ENCODE measurements at regions not wholly inside any gene's neighbourhood (a gene's known extent, or its start where the extent isn't known, plus 50 kb on each side); places are given as distances from the start of the nearest gene placed in this dataset.

- dilution Hi-C loops (cut with MboI; ENCODE audit: extremely low pct_ligation_motif_present, low sequenced_read_pairs), result no loop called here
- DNase-seq (ENCODE audit: low read depth, low spot score), result peak; percentile 85
Measured at GRCh38 chr9:91056917-91057316, 255.3 kb downstream of the SYK start.

GRCh38 chr9:91059713-91060112 lies 258.1 kb downstream of the SYK start:
- H3K4me1 ChIP-seq (ENCODE audit: control insufficient read depth, extremely low read depth, insufficient read depth, low read length), result peaks cover 48% of the 10 kb centered on the region
- no peaks in the 10 kb centered on the region for H3K36me3 ChIP-seq (ENCODE audit: control insufficient read depth in 2 of 2, extremely low read depth in 1 of 2, insufficient read depth in 2 of 2, low read length in 2 of 2)
- H3K79me2 ChIP-seq (ENCODE audit: control insufficient read depth, insufficient read depth, low read length), result no peaks in the 10 kb centered on the region
- FAIRE-seq (no peak), DNase-seq (ENCODE audit: low read depth, low spot score) (peak; percentile 48)
- H3K4me3 ChIP-seq (replicated peaks in 1 of 3; ENCODE audit: insufficient read depth in 1 of 3, low read depth in 1 of 3, low read length in 3 of 3), result no peak overlapping the region
- no peaks in the 10 kb centered on the region for H3K9me1 ChIP-seq (replicated peaks; ENCODE audit: control insufficient read depth, extremely low read depth, insufficient read depth, low read length)
- ChIA-PET CTCF (interaction anchor here (0.6 to 1.9 kb wide), 3 partner anchors 12 to 31 kb away, joined by 3 to 4 read pairs (median 3); no protein-coding TSS in a partner anchor), POLR2A (no interaction called here)
- H3K27me3 ChIP-seq (ENCODE audit: control insufficient read depth in 2 of 2, insufficient read depth in 2 of 2, low read length in 2 of 2), result no peaks in the 10 kb centered on the region
- peak overlapping the region; percentile 5 for H3K9ac ChIP-seq (replicated peaks; ENCODE audit: extremely low read depth, insufficient read depth, low read length)
- TF ChIP-seq JUN (IDR thresholded peaks at IDR 0.05; ENCODE audit: borderline replicate concordance, insufficient read depth, insufficient read length, low read depth) (no peak), POLR2A (IDR thresholded peaks at IDR 0.05; ENCODE audit: low read depth, low read length) (no peak), MAX (IDR thresholded peaks at IDR 0.05; ENCODE audit: insufficient read depth, insufficient read length) (no peak)
- no peaks in the 10 kb centered on the region for H4K20me1 ChIP-seq (replicated peaks; ENCODE audit: control insufficient read depth, extremely low read depth, insufficient read depth, low read length)
- H3K27ac ChIP-seq (ENCODE audit: insufficient read depth, low read depth, low read length), result peak overlapping the region; percentile 68
- H3K9me3 ChIP-seq (replicated peaks; ENCODE audit: control insufficient read depth, insufficient read depth, low read length), result no peaks in the 10 kb centered on the region
- dilution Hi-C loops (cut with MboI; ENCODE audit: extremely low pct_ligation_motif_present, low sequenced_read_pairs) (no loop called here), intact Hi-C loops (cut with micrococcal nuclease) (loop anchor here (1.0 to 5.0 kb wide), 8 partner anchors 22 to 363 kb away; partner anchors contain the start of gene NFIL3)
- no TSS peak for BruUV-seq (replicated peaks)
- H3K4me2 ChIP-seq (ENCODE audit: insufficient read depth, low read length), result peak overlapping the region; percentile 40
- peak overlapping the region; percentile 2 for H2AFZ ChIP-seq (ENCODE audit: low read depth, low read length)

More at GRCh38 chr9:91056917-91057316, 255.3 kb downstream of the SYK start:
- TF ChIP-seq FOS (IDR thresholded peaks at IDR 0.05; ENCODE audit: borderline replicate concordance, insufficient read depth, low read length), result peak; percentile 89
- TF ChIP-seq POLR2AphosphoS5 (IDR thresholded peaks at IDR 0.05; ENCODE audit: insufficient read depth, low read depth, low read length), result no peak
- peak; percentile 80 for TF ChIP-seq JUN (IDR thresholded peaks at IDR 0.05; ENCODE audit: borderline replicate concordance, insufficient read depth, insufficient read length, low read depth)
- Histone ChIP-seq H3K27me3 (ENCODE audit: control insufficient read depth in 2 of 2, insufficient read depth in 2 of 2, low read length in 2 of 2) (no peaks in the 10 kb centered on the region), H2AFZ (ENCODE audit: low read depth, low read length) (no peak overlapping the region), H3K79me2 (ENCODE audit: control insufficient read depth, insufficient read depth, low read length) (no peaks in the 10 kb centered on the region), H3K9me3 (replicated peaks; ENCODE audit: control insufficient read depth, insufficient read depth, low read length) (no peaks in the 10 kb centered on the region), H3K4me2 (ENCODE audit: insufficient read depth, low read length) (peak overlapping the region; percentile 74), H3K36me3 (ENCODE audit: control insufficient read depth in 2 of 2, extremely low read depth in 1 of 2, insufficient read depth in 2 of 2, low read length in 2 of 2) (no peaks in the 10 kb centered on the region), H4K20me1 (replicated peaks; ENCODE audit: control insufficient read depth, extremely low read depth, insufficient read depth, low read length) (no peaks in the 10 kb centered on the region), H3K4me3 (replicated peaks in 1 of 3; ENCODE audit: insufficient read depth in 1 of 3, low read depth in 1 of 3, low read length in 3 of 3) (peak overlapping the region in 1 of 3 experiments; percentile 8), H3K9ac (replicated peaks; ENCODE audit: extremely low read depth, insufficient read depth, low read length) (peak overlapping the region; percentile 80), H3K4me1 (ENCODE audit: control insufficient read depth, extremely low read depth, insufficient read depth, low read length) (peaks cover 53% of the 10 kb centered on the region), H3K9me1 (replicated peaks; ENCODE audit: control insufficient read depth, extremely low read depth, insufficient read depth, low read length) (no peaks in the 10 kb centered on the region), H3K27ac (ENCODE audit: insufficient read depth, low read depth, low read length) (peak overlapping the region; percentile 95)
- BruUV-seq (replicated peaks), result no TSS peak
- peak; percentile 56 for FAIRE-seq
- ChIA-PET POLR2A (no interaction called here), CTCF (interaction anchor here (0.7 to 1.6 kb wide), 3 partner anchors 19 to 304 kb away, joined by 3 to 8 read pairs (median 4); no protein-coding TSS in a partner anchor)
- intact Hi-C loops (cut with micrococcal nuclease), result loop anchor here (1.0 to 5.0 kb wide), 3 partner anchors 19 to 320 kb away; no protein-coding TSS in a partner anchor
